Gastrocnemius medialis (tissue), 4 donors: ENCODE measurements at regions not wholly inside any gene's neighbourhood (a gene's known extent, or its start where the extent isn't known, plus 50 kb on each side); places are given as distances from the start of the nearest gene placed in this dataset.

Experiments used
- POLR2A ChIP-seq, 2 donors: fragments of 450-650 bp; IDR thresholded peaks; one replicate each; pipeline ENCODE4 v1.6.1; 2017; ENCODE audit warnings: antibody characterized with exemption in 2 of 2, mild to moderate bottlenecking in 2 of 2, moderate library complexity in 2 of 2
- TF ChIP-seq, protein P1 (sequence below), 5 experiments: fragments of 450-650 bp in 3 of 5; fragments of 200-600 bp in 2 of 5; sonication (generic) in 2 of 5; IDR thresholded peaks in 4 of 5; conservative IDR thresholded peaks in 1 of 5; 1 replicate in 4 of 5; 2 replicates in 1 of 5; pipeline ENCODE4 v1.5.1; 2016 to 2019; ENCODE audit warnings: antibody characterized with exemption in 5 of 5, mild to moderate bottlenecking in 3 of 5, moderate library complexity in 3 of 5

DNA sequence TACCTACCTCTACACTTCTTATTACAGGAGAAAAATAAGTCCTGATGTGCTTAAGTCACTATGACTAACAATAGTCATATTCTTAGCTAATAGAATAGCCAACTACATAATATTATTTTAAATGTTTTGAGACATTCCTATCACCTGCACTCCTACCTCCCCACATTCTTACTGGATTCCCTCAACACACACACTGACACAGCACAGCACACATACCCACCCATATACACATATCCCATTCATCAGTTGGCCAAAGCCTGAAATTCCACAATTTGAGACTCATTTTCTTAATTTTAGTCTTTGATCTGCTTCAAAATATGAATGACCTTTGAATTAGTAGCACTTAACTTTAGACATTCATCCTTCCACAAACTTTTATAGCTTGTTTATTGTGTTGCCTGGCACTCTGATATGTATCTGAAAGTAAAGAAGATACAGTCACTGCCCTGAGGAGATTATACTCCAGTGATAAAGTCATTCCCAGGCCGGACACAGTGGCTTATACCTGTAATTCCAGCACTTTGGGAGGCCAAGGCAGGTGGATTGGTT, 168.3 kb upstream of the RASA1 start:
- no peak for TF ChIP-seq POLR2A (IDR thresholded peaks at IDR 0.05)
- TF ChIP-seq, protein P1, sequence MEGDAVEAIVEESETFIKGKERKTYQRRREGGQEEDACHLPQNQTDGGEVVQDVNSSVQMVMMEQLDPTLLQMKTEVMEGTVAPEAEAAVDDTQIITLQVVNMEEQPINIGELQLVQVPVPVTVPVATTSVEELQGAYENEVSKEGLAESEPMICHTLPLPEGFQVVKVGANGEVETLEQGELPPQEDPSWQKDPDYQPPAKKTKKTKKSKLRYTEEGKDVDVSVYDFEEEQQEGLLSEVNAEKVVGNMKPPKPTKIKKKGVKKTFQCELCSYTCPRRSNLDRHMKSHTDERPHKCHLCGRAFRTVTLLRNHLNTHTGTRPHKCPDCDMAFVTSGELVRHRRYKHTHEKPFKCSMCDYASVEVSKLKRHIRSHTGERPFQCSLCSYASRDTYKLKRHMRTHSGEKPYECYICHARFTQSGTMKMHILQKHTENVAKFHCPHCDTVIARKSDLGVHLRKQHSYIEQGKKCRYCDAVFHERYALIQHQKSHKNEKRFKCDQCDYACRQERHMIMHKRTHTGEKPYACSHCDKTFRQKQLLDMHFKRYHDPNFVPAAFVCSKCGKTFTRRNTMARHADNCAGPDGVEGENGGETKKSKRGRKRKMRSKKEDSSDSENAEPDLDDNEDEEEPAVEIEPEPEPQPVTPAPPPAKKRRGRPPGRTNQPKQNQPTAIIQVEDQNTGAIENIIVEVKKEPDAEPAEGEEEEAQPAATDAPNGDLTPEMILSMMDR (IDR thresholded peaks at IDR 0.05 in 4 of 5, conservative IDR thresholded peaks at IDR 0.05 in 1 of 5): no peak
